Posterior cingulate gyrus (tissue), 11 donors: ENCODE measurements at regions not wholly inside any gene's neighbourhood (a gene's known extent, or its start where the extent isn't known, plus 50 kb on each side); places are given as distances from the start of the nearest gene placed in this dataset.
"Not testable (repeated sequence)": the region's sequence is repeated elsewhere in the genome, so short reads cannot be mapped to it uniquely, and the experiment has no call there.

Source experiments
- DNase-seq, 10 donors: peaks; one replicate each; pipeline versions ENCODE4 v3.0.0 to v3.0.0-alpha.2; 2020 to 2021; ENCODE audit warnings: mixed read lengths in 3 of 10
- intact Hi-C: fragments of 100-400 bp; cut with DNase I; formaldehyde crosslinking; loops from one replicate; pipeline ENCODE4 v1.15.1; 2023

DNA sequence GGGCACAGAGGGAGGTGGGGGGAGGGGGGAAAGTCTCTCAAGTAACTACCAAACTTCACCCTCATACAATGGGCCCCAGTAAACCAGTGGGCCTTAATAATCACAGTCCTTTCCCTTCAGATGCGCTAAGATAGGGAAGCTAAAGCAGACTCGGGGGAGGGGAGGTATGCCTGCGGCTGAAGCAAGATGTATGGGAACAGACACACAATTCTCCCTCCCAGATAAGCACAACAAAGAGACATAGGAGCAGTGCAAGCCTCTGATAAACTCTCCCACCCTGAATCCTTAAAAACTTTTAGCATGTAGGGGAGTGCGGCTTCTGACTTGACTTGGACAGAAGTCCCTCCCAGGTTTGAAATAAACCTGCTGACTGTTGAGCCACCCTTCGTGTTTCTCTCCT is 54.7 kb downstream of the PROP1 start:
- intact Hi-C loops, DNase-seq: not testable (repeated sequence)

DNA sequence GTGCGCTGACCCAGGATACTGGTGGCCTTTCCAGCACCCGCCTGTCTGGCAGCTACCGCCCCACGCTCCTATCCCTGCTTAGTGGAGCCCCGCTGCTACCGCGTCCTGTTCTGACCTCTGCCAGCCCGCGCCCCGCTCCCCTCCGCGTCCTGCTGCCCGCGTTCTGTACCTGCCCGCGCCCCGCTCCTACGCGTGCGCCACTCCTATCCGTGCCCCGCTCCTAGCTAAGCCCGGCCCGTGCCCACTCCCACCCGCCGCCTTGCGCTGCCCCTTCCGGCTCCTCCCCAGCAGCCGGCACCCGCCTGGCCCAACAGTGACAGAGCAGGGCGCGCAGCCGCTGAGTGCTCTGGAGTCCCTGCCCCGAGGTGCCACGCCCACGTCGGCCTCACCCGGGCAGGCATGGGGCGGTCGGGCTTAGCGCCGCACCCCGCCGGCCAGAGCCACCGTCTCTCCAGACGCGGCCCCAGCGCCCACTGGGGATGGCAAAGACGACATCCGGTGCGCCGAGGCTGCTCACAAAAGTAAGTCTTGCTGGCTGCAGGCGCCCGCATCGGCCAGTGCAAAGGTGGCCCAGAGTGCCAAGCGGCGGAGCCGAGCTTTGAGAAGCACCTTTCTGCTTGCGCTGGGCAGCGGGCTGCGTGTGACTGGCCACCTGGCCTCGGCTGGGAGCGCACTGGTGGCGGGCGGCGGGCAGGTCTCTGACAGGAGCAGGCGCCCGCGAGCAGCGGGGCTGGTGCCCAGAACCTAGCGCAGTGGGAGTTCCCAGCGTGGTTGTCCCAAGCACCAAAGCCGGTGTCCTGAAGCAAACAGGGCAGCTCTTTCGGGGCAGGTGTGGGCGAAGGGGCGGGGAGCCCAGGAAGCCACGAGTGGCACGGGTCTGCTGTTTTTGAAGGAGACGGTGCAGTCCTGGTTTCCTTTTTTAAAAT is 56.5 kb downstream of the PROP1 start:
- intact Hi-C loops, DNase-seq: not testable (repeated sequence)

- DNase-seq, intact Hi-C loops: not testable (repeated sequence)
Measured at GRCh38 chr5:177938767-177939166, 57.3 kb downstream of the PROP1 start.

DNA sequence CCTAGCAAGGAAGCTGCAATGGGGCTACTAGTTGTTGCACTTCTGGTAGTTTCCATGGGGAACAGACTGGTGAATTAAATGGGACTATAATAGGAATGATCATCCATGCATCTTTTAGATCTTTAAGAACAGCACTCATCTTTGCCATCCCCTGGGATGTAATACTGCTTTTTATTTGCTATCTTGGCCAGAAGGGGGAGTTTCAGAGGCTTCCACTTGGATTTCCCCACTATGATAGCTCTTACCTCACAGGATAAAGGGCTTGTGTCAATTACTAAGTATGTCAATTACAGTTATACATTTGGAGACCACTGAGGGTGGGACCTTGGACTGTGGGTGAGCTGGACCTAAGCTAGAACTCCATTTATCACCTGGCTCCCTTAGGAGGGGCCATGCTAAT is 61.8 kb downstream of the PROP1 start:
- intact Hi-C loops: not testable (repeated sequence)

DNA sequence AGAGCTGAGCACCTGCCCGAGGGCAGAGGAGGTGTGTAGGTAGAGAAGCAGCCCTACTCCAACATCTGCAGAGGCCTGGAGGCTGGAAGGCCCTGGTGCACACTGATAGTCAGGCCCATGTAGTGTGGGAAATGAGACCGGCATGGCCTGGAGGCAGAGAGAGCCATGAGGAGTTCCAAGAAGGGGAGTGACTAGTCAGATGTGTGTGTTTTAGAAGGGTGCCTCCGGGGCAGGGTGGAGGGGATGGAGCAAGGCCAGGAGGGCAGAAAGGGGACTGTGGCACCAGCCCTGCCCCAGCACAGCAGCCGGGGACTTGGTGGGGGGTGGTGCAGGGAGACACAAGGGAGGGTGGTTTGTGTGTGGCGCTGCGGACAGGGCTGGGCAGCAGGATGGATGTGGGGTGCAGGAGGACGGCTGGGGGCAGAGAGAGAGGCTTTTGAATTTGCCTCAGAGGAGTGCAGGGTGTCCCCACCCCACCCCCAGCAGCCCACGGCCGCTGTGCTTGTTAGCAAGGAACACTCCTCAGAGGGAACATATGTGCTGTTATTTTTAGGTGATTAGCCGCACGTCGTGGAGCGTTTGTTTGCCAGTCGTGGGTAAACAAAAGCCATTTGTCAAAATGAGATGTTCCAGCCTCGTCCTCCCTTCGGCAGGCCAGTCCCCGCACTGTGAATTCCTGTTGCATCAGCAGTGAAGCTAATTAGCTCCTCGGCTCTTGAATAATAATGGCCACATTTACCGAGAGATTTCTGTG is 65.6 kb downstream of the PROP1 start:
- DNase-seq: peak in 6 of 10 donors; percentile 23 to 89 (median 68)
- intact Hi-C loops: not testable (repeated sequence)

More for the DNA sequence above, 61.8 kb downstream of the PROP1 start:
- not testable (repeated sequence) for DNase-seq

DNA sequence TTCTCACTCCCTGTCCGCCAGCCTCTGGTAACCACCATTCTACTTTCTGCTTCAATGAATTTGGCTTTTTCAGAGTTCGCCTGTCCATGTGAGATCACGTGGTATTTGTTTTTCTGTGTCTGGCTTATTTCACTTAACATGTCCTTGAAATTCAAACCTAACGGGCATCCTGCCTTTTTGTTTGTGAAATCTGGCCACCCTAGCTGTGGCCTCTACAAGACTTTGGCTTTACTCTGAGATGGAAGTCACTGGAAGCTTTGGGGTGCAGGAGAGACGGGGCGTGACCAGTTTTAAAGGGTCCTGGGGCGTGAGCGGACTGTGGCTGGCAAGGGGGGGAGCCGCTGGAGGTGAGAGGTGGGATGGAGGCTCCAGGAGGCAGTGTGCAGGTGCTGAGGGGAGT is 66.4 kb downstream of the PROP1 start:
- DNase-seq, intact Hi-C loops: not testable (repeated sequence)

- DNase-seq, intact Hi-C loops: not testable (repeated sequence)
Measured at GRCh38 chr5:177927500-177927899, 68.5 kb downstream of the PROP1 start.

DNA sequence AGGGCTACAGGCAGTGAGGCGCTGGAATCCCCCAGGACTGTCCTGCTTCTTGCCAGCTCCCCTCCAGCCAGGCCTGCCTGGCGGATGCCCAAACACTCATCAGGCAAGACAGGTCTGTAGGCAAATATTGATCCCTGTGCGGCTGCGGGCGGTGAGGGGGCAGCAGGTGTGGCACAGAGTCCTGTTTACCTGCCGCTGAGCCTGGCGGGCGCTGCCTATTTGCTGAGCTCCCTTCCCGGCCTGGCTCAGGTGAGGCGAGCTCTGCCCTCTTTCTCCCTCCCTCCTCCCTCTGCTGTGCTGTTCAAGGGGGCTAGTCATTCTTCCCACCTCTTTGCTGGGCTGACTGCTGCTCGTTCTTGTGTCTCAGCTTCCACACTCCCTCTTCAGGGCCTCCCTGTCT is 71.5 kb downstream of the PROP1 start:
- DNase-seq, intact Hi-C loops: not testable (repeated sequence)

DNA sequence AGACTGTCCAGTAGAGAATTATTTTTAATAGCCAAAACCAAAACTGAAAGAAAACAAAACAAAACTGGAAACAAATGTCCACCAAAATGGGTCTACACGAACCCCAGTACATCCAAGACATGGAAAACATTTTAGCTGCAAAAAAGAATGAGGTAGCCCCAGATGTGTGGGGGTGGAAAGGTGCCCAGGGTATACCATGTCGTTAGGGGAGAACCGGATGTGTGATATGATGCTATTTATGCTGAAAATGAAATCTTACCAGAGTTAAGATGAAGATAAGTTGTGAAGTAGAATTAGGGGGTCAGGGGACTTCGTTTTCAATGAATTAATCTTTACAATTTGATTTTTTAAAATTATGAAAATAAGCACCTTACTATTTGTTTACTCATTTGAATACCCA is 72.2 kb downstream of the PROP1 start:
- DNase-seq, intact Hi-C loops: not testable (repeated sequence)

DNA sequence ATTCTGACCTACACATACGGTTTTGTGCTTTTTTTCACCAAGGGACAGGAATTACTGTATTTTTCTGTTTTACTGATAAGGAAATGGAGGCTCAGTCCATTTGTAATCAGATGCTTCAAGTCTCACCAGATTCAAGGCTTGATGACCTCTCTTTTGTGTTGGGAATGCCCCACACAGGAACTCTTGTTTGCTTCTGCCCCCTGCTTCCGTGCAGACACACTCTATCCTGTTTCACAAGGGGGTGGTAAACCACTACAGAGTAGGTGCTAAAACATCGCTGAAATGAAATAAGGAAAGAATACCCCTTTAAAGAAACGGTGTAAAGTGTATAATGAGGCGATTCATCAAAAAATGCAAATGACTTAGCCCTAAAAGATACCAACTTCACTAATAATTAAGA is 72.9 kb downstream of the PROP1 start:
- intact Hi-C loops, DNase-seq: not testable (repeated sequence)

- intact Hi-C loops: not testable (repeated sequence)
Measured at GRCh38 chr5:177909261-177909660, 86.8 kb downstream of the PROP1 start.

GRCh38 chr5:177902806-177903205 is 93.2 kb downstream of the PROP1 start:
- intact Hi-C loops, DNase-seq: not testable (repeated sequence)

More at GRCh38 chr5:177909261-177909660, 86.8 kb downstream of the PROP1 start:
- DNase-seq: not testable (repeated sequence)

- intact Hi-C loops, DNase-seq: not testable (repeated sequence)
Measured at GRCh38 chr5:177900066-177900465, 96.0 kb downstream of the PROP1 start.

GRCh38 chr5:177894681-177895453 is 101.2 kb downstream of the PROP1 start:
- intact Hi-C loops, DNase-seq: not testable (repeated sequence)

GRCh38 chr5:177892357-177892665 is 103.7 kb downstream of the PROP1 start:
- intact Hi-C loops, DNase-seq: not testable (repeated sequence)

DNA sequence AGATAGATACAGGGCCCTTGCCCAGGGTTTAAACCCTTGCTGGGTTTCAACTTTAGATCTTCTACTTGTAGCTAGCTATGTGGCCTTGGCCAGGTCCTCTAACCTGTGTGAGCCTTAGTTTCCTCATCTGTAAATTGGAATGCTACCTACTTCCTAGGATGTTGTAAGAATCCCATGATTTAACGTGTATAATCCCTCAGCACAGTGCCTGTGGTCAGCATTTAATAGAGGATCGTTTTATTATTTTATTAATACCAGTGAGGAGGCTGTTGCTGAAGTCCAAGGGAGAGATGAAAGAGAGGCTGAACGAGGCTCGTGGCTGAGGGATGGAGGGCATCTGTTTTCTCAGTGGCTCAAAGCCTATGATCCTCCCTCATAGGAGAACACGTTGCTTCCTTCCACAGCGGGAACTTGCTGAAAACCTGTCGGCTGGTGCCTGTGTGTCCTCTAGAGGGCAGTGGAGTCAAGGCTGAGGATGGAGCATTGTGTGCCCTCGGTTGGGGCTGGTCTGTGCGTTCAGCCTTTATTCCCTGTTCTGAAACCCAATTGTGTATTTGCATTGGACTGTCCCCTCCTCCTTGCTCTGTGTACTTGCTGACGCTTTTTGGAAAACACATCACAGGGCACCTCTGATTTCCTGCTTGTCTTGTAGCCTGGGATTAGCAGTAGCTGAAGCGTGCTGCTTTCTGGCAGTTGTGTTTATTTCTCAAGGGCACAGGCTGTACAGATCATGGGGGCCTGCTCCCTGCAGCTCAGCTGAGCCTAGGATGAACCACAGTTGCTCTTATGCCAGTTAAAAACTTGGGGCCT is 104.3 kb downstream of the PROP1 start:
- intact Hi-C loops: not testable (repeated sequence)
- peak in 9 of 10 donors; percentile 10 to 91 (median 37) for DNase-seq

GRCh38 chr5:177883295-177883694 is 100.6 kb upstream of the FAM153A start:
- intact Hi-C loops: not testable (repeated sequence)

GRCh38 chr5:177875900-177876238 is 93.2 kb upstream of the FAM153A start:
- DNase-seq, intact Hi-C loops: not testable (repeated sequence)

More at GRCh38 chr5:177883295-177883694, 100.6 kb upstream of the FAM153A start:
- peak in 1 of 10 donors; percentile 35 for DNase-seq

DNA sequence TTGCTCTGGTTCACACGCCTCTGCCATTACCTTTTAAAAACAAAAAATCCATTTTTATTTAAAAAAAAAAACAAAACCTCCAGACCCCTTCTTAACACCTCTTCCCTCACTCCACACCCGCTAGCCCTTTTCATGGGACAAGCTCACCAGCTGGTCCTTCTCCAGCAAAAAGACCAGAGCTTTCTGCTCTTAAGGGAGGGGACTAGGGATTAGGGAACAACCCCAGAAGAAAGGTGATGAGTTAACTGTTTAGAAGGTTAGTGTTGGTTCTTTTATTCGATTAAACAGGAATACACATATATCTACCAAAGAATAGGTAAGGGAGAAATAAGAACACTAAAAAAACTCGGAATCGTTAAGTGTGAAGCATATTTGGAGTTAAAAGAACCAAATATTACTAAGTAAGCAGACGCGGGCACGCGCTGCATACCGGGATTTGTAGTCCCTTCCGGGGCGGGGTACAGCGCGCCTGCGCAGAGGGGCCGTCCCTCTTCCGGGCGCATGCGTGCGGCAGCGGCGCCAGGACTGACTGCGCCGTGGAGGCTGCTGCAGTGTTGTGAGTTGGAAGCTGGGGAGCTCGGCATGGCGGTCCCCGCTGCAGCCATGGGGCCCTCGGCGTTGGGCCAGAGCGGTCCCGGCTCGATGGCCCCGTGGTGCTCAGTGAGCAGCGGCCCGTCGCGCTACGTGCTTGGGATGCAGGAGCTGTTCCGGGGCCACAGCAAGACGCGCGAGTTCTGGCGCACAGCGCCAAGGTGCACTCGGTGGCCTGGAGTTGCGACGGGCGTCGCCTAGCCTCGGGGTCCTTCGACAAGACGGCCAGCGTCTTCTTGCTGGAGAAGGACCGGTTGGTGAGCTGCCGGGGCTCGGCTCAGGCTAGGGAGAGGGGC is 92.6 kb upstream of the FAM153A start:
- peak in 1 of 10 donors; percentile 59 for DNase-seq

More for the DNA sequence above, 92.6 kb upstream of the FAM153A start:
- intact Hi-C loops: not testable (repeated sequence)
